Trophoblast cell (in vitro differentiated cells and primary cell): ENCODE measurements at regions not wholly inside any gene's neighbourhood (a gene's known extent, or its start where the extent isn't known, plus 50 kb on each side); places are given as distances from the start of the nearest gene placed in this dataset.

ENCODE experiments used
- DNase-seq, 2 donors: peaks; one replicate each; pipeline ENCODE4 v3.0.0-alpha.2; 2016
- H2AFZ ChIP-seq: 2 replicates; pipeline ENCODE4 v1.6.1; 2013; ENCODE audit warnings: low read length, moderate library complexity, mild to moderate bottlenecking; ENCODE audit not compliant: insufficient read depth, poor library complexity
- H2AK5ac ChIP-seq: 2 replicates; pipeline ENCODE4 v1.6.1; 2013; ENCODE audit warnings: mild to moderate bottlenecking, low read length
- H2BK120ac ChIP-seq: 2 replicates; pipeline ENCODE4 v1.6.1; 2013; ENCODE audit warnings: low read length, mild to moderate bottlenecking, moderate library complexity; ENCODE audit not compliant: insufficient read depth, poor library complexity
- H2BK12ac ChIP-seq: 2 replicates; pipeline ENCODE4 v1.6.1; 2013; ENCODE audit warnings: mild to moderate bottlenecking, low read length, moderate library complexity
- H2BK5ac ChIP-seq: 2 replicates; pipeline ENCODE4 v1.6.1; 2013; ENCODE audit warnings: low read length, low read depth, moderate library complexity, mild to moderate bottlenecking; ENCODE audit not compliant: poor library complexity
- H3K14ac ChIP-seq: 2 replicates; pipeline ENCODE4 v1.6.1; 2013; ENCODE audit warnings: mild to moderate bottlenecking, low read length
- H3K18ac ChIP-seq: 2 replicates; pipeline ENCODE4 v1.6.1; 2013; ENCODE audit warnings: mild to moderate bottlenecking, low read length
- H3K23ac ChIP-seq: 2 replicates; pipeline ENCODE4 v1.6.1; 2013; ENCODE audit warnings: low read length
- H3K27ac ChIP-seq: 2 replicates; pipeline ENCODE4 v1.5.1; 2013; ENCODE audit warnings: low read depth, mild to moderate bottlenecking, inconsistent platforms, low read length, moderate library complexity
- H3K27me3 ChIP-seq: 2 replicates; pipeline ENCODE4 v1.6.1; 2013; ENCODE audit warnings: inconsistent platforms, mild to moderate bottlenecking, low read length, moderate library complexity; ENCODE audit not compliant: insufficient read depth
- H3K36me3 ChIP-seq, 2 experiments: 1 replicate in 1 of 2; 2 replicates in 1 of 2; pipeline ENCODE4 v1.6.1; 2013; ENCODE audit warnings: low read length in 2 of 2, mild to moderate bottlenecking in 2 of 2, moderate library complexity in 1 of 2; ENCODE audit not compliant: insufficient read depth in 2 of 2, control insufficient read depth in 1 of 2
- H3K4ac ChIP-seq: 2 replicates; pipeline ENCODE4 v1.6.1; 2013; ENCODE audit warnings: low read depth, mild to moderate bottlenecking, low read length, moderate library complexity
- H3K4me1 ChIP-seq, 2 experiments: 1 replicate in 1 of 2; 2 replicates in 1 of 2; pipeline ENCODE4 v1.6.1; 2013; ENCODE audit warnings: low read length in 2 of 2, mild to moderate bottlenecking in 2 of 2, moderate library complexity in 1 of 2; ENCODE audit not compliant: insufficient read depth in 2 of 2, control insufficient read depth in 1 of 2
- H3K4me2 ChIP-seq: 2 replicates; pipeline ENCODE4 v1.6.1; 2013; ENCODE audit warnings: inconsistent platforms, mild to moderate bottlenecking, low read length, moderate library complexity
- H3K4me3 ChIP-seq: 2 replicates; pipeline ENCODE4 v1.5.1; 2013; ENCODE audit warnings: mild to moderate bottlenecking, low read depth, low read length, inconsistent platforms
- H3K79me1 ChIP-seq: one replicate; pipeline ENCODE4 v1.6.1; 2013; ENCODE audit warnings: low read length
- H3K79me2 ChIP-seq: 2 replicates; pipeline ENCODE4 v1.6.1; 2013; ENCODE audit warnings: low read length, mild to moderate bottlenecking; ENCODE audit not compliant: control insufficient read depth, insufficient read depth, poor library complexity
- H3K9ac ChIP-seq: 2 replicates; pipeline ENCODE4 v1.6.1; 2013; ENCODE audit warnings: mild to moderate bottlenecking, low read length
- H3K9me3 ChIP-seq: 2 replicates; pipeline ENCODE4 v1.6.1; 2013; ENCODE audit warnings: low read depth, mild to moderate bottlenecking, control low read depth, inconsistent platforms, low read length; ENCODE audit not compliant: insufficient read depth
- H4K12ac ChIP-seq: 2 replicates; pipeline ENCODE4 v1.6.1; 2013; ENCODE audit warnings: low read depth, mild to moderate bottlenecking, low read length, moderate library complexity
- H4K8ac ChIP-seq: 2 replicates; pipeline ENCODE4 v1.6.1; 2013; ENCODE audit warnings: low read depth, mild to moderate bottlenecking, low read length, moderate library complexity
- H4K91ac ChIP-seq: one replicate; pipeline ENCODE4 v1.6.1; 2013; ENCODE audit warnings: low read depth, mild to moderate bottlenecking, low read length, moderate library complexity
- WGBS: extraction: QIAGEN DNeasy Blood & Tissue Kit; methylation state at CpG from one replicate; pipeline ENCODE4 v1.1.7; 2013; ENCODE audit warnings: missing lambda C conversion rate; ENCODE audit not compliant: insufficient read length, insufficient coverage; ENCODE audit errors: extremely low coverage; 5-methylcytosine and 5-hydroxymethylcytosine counted together

- no peak overlapping the region for H2BK5ac ChIP-seq
These were observed 133.5 kb upstream of the IL12B start for GRCh38 chr5:159463590-159464321.

GRCh38 chr5:159465604-159466003, 135.3 kb upstream of the IL12B start:
- Histone ChIP-seq H2BK5ac (no peak overlapping the region), H3K36me3 (no peaks in the 10 kb centered on the region), H3K14ac (no peak overlapping the region), H3K79me2 (no peaks in the 10 kb centered on the region), H3K4me3 (no peak overlapping the region), H4K12ac (no peak overlapping the region), H3K4me1 (peaks cover 0 to 2% of the 10 kb centered on the region in 2 experiments), H2AK5ac (no peak overlapping the region), H3K79me1 (no peaks in the 10 kb centered on the region), H3K9ac (no peak overlapping the region), H4K91ac (no peak overlapping the region), H2BK120ac (no peak overlapping the region), H2AFZ (no peak overlapping the region), H3K4me2 (no peak overlapping the region), H3K4ac (no peak overlapping the region), H3K18ac (no peak overlapping the region), H3K23ac (no peak overlapping the region), H4K8ac (no peak overlapping the region), H3K9me3 (no peaks in the 10 kb centered on the region), H2BK12ac (no peak overlapping the region), H3K27ac (no peak overlapping the region), H3K27me3 (no peaks in the 10 kb centered on the region)
- DNase-seq, result no peak
- no CpG with 5 or more reads among the region's 3 CpGs for WGBS

More at GRCh38 chr5:159463590-159464321, 133.5 kb upstream of the IL12B start:
- Histone ChIP-seq H3K27ac (no peak overlapping the region), H3K79me1 (no peaks in the 10 kb centered on the region), H2BK12ac (no peak overlapping the region), H3K79me2 (no peaks in the 10 kb centered on the region), H3K4ac (no peak overlapping the region), H3K18ac (no peak overlapping the region), H3K9me3 (no peaks in the 10 kb centered on the region), H2AFZ (no peak overlapping the region), H4K91ac (no peak overlapping the region), H3K9ac (no peak overlapping the region), H2AK5ac (no peak overlapping the region), H2BK120ac (no peak overlapping the region), H3K4me1 (peaks cover 0 to 2% of the 10 kb centered on the region in 2 experiments), H3K4me3 (no peak overlapping the region), H4K8ac (no peak overlapping the region), H3K14ac (no peak overlapping the region), H3K4me2 (no peak overlapping the region), H3K27me3 (no peaks in the 10 kb centered on the region), H4K12ac (no peak overlapping the region), H3K36me3 (no peaks in the 10 kb centered on the region), H3K23ac (no peak overlapping the region)
- WGBS, result no CpG with 5 or more reads among the region's 1 CpG
- DNase-seq, result peak; percentile 32 to 89

GRCh38 chr5:159467666-159468065, 137.4 kb upstream of the IL12B start:
- no peak overlapping the region for H2BK120ac ChIP-seq
- no peaks in the 10 kb centered on the region for H3K36me3 ChIP-seq
- no peaks in the 10 kb centered on the region for H3K9me3 ChIP-seq
- no peak overlapping the region for H2BK12ac ChIP-seq
- no peak overlapping the region for H2BK5ac ChIP-seq
- H3K4me3 ChIP-seq, result no peak overlapping the region
- no peak overlapping the region for H3K9ac ChIP-seq
- no peaks in the 10 kb centered on the region for H3K79me1 ChIP-seq
- DNase-seq, result no peak
- no peak overlapping the region for H3K14ac ChIP-seq
- H3K79me2 ChIP-seq, result no peaks in the 10 kb centered on the region
- WGBS, result no CpG with 5 or more reads among the region's 5 CpGs
- no peak overlapping the region for H4K12ac ChIP-seq
- H2AFZ ChIP-seq, result no peak overlapping the region
- H3K27me3 ChIP-seq, result no peaks in the 10 kb centered on the region
- H3K23ac ChIP-seq, result no peak overlapping the region
- H3K27ac ChIP-seq, result no peak overlapping the region
- no peak overlapping the region for H3K18ac ChIP-seq
- H4K8ac ChIP-seq, result no peak overlapping the region
- peaks cover 0 to 2% of the 10 kb centered on the region in 2 experiments for H3K4me1 ChIP-seq
- no peak overlapping the region for H3K4ac ChIP-seq
- no peak overlapping the region for H2AK5ac ChIP-seq
- no peak overlapping the region for H4K91ac ChIP-seq
- H3K4me2 ChIP-seq, result no peak overlapping the region

GRCh38 chr5:159469496-159470372, 139.4 kb upstream of the IL12B start:
- Histone ChIP-seq H2BK5ac (no peak overlapping the region), H3K4me3 (no peak overlapping the region), H3K79me1 (no peaks in the 10 kb centered on the region), H3K9me3 (no peaks in the 10 kb centered on the region), H3K4me2 (no peak overlapping the region), H2AK5ac (no peak overlapping the region), H3K9ac (no peak overlapping the region), H4K8ac (no peak overlapping the region), H3K14ac (no peak overlapping the region), H3K4me1 (no peaks in the 10 kb centered on the region), H3K79me2 (no peaks in the 10 kb centered on the region), H3K36me3 (no peaks in the 10 kb centered on the region), H2BK120ac (no peak overlapping the region), H2AFZ (no peak overlapping the region), H3K4ac (no peak overlapping the region), H2BK12ac (no peak overlapping the region), H4K12ac (no peak overlapping the region), H4K91ac (no peak overlapping the region), H3K18ac (no peak overlapping the region), H3K27ac (no peak overlapping the region), H3K23ac (no peak overlapping the region), H3K27me3 (no peaks in the 10 kb centered on the region)
- no peak for DNase-seq
- no CpG with 5 or more reads among the region's 11 CpGs for WGBS
